Astrocyte of the cerebellum (primary cell): ENCODE measurements at regions not wholly inside any gene's neighbourhood (a gene's known extent, or its start where the extent isn't known, plus 50 kb on each side); places are given as distances from the start of the nearest gene placed in this dataset.

Experiments used
- DNase-seq: peaks from one replicate; pipeline ENCODE4 v3.0.0-alpha.2; 2011; ENCODE audit warnings: low read depth
- H3K4me3 ChIP-seq: 2 replicates; pipeline ENCODE4 v1.5.1; 2011; ENCODE audit warnings: mild to moderate bottlenecking, low read depth, low read length, moderate library complexity
- CTCF ChIP-seq: IDR thresholded peaks from 2 replicates; pipeline ENCODE4 v1.5.1; 2012; ENCODE audit warnings: low read length, low read depth, moderate library complexity, mild to moderate bottlenecking; ENCODE audit errors: missing control alignments
- in situ Hi-C: cut with HindIII; loops from 2 replicates; pipeline ENCODE4 v1.10.0; 2017; ENCODE audit warnings: low sequenced_read_pairs

- no peak overlapping the region for H3K4me3 ChIP-seq
- in situ Hi-C loops: no loop called here
- no peak for DNase-seq
- no peak for TF ChIP-seq CTCF
Observed at GRCh38 chr3:38984110-38984509, 67.6 kb downstream of the SCN11A start.

- TF ChIP-seq CTCF: no peak
- in situ Hi-C loops: no loop called here
- no peak overlapping the region for H3K4me3 ChIP-seq
- no peak for DNase-seq
Observed at GRCh38 chr3:38980938-38981337, 70.8 kb downstream of the SCN11A start.

- no peak for TF ChIP-seq CTCF
- no peak overlapping the region for H3K4me3 ChIP-seq
- in situ Hi-C loops: no loop called here
- no peak for DNase-seq
Observed at GRCh38 chr3:38978729-38979128, 73.0 kb downstream of the SCN11A start.

GRCh38 chr3:38970851-38971638 lies 80.7 kb downstream of the SCN11A start:
- no peak for TF ChIP-seq CTCF
- DNase-seq: no peak
- no peak overlapping the region for H3K4me3 ChIP-seq
- in situ Hi-C loops: no loop called here

GRCh38 chr3:38969317-38970235 lies 82.2 kb downstream of the SCN11A start:
- no peak for TF ChIP-seq CTCF
- no peak for DNase-seq
- H3K4me3 ChIP-seq: no peak overlapping the region
- in situ Hi-C loops: no loop called here

GRCh38 chr3:38968891-38969290 lies 82.9 kb downstream of the SCN11A start:
- H3K4me3 ChIP-seq: no peak overlapping the region
- in situ Hi-C loops: no loop called here
- no peak for DNase-seq
- TF ChIP-seq CTCF: no peak
